IPS-NIHi7 (cell line): ENCODE measurements at regions not wholly inside any gene's neighbourhood (a gene's known extent, or its start where the extent isn't known, plus 50 kb on each side); places are given as distances from the start of the nearest gene placed in this dataset.

Experiments
- DNase-seq: peaks from one replicate; pipeline ENCODE4 v3.0.0; 2012; ENCODE audit warnings: mixed read lengths; ENCODE audit errors: extremely low spot score

GRCh38 chr13:75132701-75133695 lies 349.0 kb downstream of the TBC1D4 start:
- DNase-seq = no peak

DNA sequence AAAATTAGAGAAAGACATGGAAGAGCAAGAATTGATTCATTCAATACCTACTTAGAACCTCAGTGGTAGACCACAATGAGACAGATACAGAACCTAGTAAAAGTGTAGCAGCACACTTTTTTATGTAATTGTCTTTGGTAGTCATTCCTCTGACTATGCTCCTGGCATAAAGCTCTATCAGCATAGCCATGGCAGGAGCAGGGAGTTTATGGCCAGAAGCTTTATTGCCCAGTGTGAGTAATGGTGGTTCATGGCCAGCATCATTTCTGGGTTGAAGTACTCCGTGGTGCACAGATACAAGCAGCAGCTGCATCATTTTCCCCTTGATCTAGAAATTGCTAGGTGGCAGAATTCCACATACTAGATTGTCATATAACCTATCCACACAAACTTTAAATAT lies 352.6 kb downstream of the TBC1D4 start:
- DNase-seq = no peak

DNA sequence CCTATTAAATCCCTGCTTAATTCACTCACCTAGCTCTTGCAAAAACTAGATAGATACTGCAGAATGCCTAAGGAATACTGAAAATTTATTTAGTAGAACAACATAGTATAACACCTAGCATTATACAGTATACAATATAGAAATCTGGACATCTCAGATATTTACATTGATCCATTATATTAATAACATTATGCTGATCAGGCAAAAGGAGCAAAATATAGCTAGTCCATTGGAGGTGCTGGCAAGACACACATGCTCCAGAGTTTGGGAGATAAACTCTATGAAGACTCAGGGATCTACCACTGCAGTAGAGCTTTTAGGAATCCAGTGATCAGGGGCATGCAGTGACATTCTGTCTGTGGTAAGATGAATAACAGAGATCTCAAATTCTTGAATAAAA lies 357.6 kb downstream of the TBC1D4 start:
- no peak for DNase-seq

DNA sequence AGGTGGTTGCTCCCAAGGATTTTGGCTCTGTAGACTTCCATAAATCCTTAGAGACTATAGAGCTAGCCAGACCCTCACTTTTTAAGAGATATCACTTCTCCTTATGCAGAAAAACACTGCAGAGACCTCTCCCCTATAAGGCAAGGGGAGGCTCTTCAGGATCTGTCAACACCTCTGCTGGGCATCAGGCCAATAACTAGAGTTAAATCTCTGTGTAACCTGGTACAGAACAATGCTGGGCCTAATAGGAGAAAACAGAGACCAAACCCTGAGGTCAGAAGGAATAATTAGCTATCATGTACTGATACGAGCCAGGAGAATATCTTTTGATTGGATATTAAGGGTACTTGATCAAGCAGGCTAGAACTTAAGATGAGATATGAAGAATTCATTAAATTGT lies 358.5 kb downstream of the TBC1D4 start:
- no peak for DNase-seq

GRCh38 chr13:75120085-75120484 lies 361.9 kb downstream of the TBC1D4 start:
- DNase-seq = no peak

DNA sequence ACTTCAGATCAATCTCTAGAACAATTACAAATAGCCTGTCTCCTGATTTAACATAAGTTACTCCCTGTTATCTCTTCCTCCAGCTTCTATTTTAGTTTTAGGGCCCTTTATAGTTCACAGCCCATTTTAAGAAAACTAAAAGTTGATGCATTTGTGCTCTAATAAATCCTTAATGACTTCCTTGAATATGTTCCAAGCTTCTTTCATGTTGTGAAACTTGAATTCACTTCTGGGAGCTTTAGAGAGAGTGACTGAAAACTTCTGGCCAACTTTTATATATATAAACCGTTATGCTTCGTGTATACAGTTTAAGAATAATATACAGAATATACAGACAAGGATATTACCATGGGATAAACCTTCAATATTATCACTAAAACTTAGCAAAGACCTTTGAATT lies 366.8 kb downstream of the TBC1D4 start:
- DNase-seq = no peak

DNA sequence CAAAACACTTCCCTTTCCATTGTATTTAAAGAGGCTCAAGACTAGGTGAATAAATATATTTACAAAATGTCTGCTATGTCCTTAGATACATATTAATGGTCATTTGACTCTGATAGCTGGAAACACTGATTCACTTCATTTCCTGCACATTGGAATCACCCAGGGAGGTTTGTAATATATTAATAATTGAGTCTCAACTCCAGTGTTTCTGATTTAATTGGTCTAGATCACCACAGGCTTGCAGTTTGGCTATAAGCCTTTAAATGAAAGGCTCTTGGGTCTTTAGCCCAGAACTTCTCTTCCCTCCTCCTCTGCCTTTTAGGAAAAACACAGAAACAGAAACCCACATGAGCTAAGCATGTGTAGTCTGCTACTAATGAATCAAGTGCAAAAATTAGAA lies 378.0 kb downstream of the TBC1D4 start:
- no peak for DNase-seq

GRCh38 chr13:75102001-75102716 lies 379.8 kb downstream of the TBC1D4 start:
- peak; percentile 63 for DNase-seq

- no peak for DNase-seq
Measured at GRCh38 chr13:75101348-75101747, 380.6 kb downstream of the TBC1D4 start.

DNA sequence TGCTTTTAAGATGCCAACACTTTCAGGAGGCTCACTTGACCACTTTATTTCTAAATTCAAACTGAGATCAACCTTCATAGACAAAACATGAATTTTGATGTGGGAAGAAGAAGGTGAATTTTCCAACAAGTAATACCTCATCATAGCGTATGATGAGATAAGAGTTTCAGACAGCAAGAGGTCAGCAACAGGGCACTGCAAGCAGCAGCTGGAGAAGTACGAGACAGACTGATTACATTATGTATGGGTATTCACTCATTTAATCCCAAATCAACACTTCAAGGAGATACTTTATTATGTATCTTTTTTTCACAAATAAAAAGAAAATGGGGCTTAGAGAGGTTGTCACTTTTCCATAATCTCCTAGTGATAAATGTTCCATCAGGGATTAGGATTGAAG lies 389.8 kb downstream of the TBC1D4 start:
- DNase-seq = no peak

DNA sequence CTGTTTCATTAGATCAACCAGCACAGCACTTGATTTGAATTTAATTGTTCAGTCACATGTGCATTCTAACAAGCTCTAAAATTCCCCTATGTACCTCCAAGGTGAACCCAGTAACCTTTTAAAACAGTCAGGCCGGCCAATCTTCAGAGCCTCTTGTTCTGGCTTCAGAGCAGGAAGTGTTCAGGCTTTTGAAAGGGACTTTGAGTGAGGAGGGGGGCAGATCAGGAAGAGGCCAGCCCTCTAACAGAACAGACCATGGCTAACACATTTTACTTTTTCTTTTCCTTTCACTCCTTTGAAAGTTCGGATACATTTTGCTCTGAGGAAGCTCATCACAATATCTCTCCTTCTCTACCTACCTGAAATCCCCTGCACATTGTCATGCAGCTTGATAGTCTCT lies 390.3 kb downstream of the TBC1D4 start:
- peak; percentile 19 for DNase-seq

GRCh38 chr13:75090872-75091615 lies 390.9 kb downstream of the TBC1D4 start:
- DNase-seq = no peak

DNA sequence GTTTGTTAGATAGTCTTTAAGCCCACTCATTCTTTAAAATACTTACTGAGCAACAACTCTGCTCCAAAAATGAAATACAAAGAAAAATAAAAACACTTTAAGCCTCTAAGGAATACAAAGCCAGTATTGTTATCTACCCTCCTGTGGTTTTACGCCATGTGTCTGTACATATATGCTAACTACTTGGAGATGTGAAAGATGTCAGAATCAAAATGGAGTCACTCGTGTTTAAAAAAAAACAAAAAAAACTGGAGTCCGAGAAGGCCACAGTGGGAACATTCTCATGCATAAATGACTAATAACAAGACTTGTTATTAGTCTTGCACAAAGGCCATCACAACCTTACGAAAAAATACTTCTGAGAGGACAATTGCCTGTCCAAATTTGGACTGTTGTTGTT lies 393.1 kb downstream of the TBC1D4 start:
- DNase-seq = no peak

DNA sequence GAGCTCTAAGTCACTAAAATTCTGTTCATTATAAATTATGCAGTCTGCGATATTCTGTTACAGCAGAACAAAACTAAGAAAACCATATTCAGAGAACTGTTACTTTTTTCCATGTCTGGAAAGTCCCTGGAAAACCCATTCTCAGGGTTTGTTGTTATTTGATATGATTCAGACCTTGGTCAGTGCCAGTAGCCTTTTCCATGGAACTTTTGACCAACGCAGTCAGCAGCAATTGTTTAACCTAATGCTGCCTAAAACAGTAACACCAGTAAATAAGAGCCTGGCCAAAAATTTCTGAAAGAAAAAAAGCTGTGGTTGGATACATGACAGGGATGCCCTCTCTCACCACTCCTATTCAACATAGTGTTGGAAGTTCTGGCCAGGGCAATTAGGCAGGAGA lies 402.7 kb downstream of the TBC1D4 start:
- no peak for DNase-seq

- no peak for DNase-seq
Measured at GRCh38 chr13:75076476-75076875, 405.5 kb downstream of the TBC1D4 start.

DNA sequence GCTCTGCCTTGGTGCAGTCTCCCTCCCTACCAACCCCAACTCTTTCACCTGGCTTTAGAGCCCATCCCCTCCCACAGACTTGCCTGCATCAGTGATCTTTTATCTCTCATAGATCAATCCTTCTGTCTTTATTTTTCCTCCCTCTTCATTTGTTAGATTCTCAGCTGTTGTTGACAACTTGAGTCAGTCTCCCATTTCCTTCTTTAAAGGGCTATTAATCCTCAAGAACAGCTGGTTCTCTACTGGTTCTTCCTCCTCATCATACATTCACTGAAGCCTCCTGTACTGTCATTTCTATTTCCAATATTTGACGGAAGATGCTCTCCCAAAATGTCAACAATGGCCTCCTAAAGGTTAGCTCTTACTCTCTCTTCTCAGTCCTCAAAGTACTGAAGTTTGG lies 408.2 kb downstream of the TBC1D4 start:
- no peak for DNase-seq

GRCh38 chr13:75072891-75073290 lies 409.1 kb downstream of the TBC1D4 start:
- DNase-seq = no peak

DNA sequence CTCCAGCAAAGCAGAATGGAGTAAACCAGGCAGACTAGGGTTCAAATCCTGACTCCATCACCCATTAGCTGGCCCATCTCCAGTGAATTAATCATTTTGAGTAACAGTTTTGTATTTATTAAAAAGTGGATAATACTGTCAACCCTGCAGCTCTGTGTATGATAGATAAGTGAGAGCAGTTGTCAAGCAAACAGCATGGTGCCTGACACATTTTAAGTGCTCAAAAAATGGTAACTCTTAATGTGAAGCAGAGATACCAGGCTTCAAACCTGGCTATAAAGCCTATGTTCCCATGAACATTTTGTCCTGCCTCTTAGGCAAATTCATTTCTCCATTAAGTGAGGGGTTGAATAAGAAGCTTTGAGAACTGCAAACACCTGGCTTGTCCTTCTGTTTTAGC lies 409.6 kb downstream of the TBC1D4 start:
- DNase-seq = no peak

GRCh38 chr13:75071796-75072195 lies 410.2 kb downstream of the TBC1D4 start:
- DNase-seq = no peak

DNA sequence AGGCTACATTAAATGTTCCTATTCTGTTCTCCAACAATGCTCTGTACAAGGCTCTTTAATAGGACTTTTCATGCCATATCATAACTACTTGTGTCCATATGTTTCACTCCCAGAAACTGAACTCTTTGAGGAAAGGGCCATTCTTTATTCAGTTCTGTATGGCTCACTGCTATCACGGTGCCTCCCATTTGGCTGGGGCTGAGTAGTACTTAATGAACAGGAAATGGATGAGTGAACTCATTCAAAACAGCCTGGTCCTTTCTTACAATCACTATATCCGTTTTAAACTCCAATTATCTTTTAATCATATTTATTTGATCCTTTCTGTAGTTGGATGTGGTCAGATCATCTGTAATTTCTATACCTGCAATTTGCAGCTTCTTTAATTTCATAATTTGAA lies 410.6 kb downstream of the TBC1D4 start:
- DNase-seq = no peak

DNA sequence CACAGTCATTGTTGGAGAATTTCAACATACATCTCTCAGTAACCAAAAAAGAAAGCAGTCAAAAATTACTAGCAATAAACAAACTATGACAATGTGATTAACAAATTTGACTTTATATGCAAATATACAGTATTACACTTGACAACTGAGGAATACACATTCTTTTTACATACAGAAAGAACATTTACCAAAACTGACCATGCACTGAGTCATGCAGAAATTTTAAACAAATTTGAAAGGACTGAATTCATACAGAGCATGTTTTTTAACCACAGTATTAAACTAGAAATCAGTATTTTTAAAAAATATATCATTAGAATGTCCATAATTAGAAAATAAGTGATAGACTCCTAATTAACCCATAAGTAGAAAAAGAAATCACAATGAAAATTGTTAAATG lies 420.1 kb downstream of the TBC1D4 start:
- DNase-seq = no peak

- DNase-seq = no peak
Measured at GRCh38 chr13:75055296-75055695, 426.7 kb downstream of the TBC1D4 start.
